Adrenal gland (tissue), 9 donors: ENCODE measurements at regions not wholly inside any gene's neighbourhood (a gene's known extent, or its start where the extent isn't known, plus 50 kb on each side); places are given as distances from the start of the nearest gene placed in this dataset.

Experiments used
- DNase-seq, 7 donors: peaks; one replicate each; pipeline ENCODE4 v3.0.0-alpha.2; 2019 to 2020
- H3K27ac ChIP-seq, 5 donors: fragments of 200-600 bp; sonication (generic) in 4 of 5; 1 replicate in 3 of 5; 2 replicates in 2 of 5; pipeline versions ENCODE4 v1.5.1 to v1.8.0; 2016 to 2020; ENCODE audit warnings: mild to moderate bottlenecking in 1 of 5
- H3K27me3 ChIP-seq: fragments of 200-600 bp; 2 replicates; pipeline ENCODE4 v1.8.0; 2021
- H3K36me3 ChIP-seq, 2 donors: fragments of 200-600 bp; replicated peaks in 1 of 2; 1 replicate in 1 of 2; 2 replicates in 1 of 2; pipeline versions ENCODE4 v1.5.1 to v1.8.0; 2018 to 2022
- H3K4me1 ChIP-seq, 2 donors: fragments of 200-600 bp; replicated peaks in 1 of 2; 1 replicate in 1 of 2; 2 replicates in 1 of 2; pipeline versions ENCODE4 v1.5.1 to v1.8.0; 2018 to 2021
- H3K4me3 ChIP-seq, 4 donors: fragments of 200-600 bp; sonication (generic) in 3 of 4; one replicate each; pipeline ENCODE4 v1.5.1; 2016 to 2018
- H3K9me3 ChIP-seq, 3 donors: fragments of 200-600 bp; sonication (generic) in 1 of 3; replicated peaks in 1 of 3; 1 replicate in 2 of 3; 2 replicates in 1 of 3; pipeline versions ENCODE4 v1.5.1 to v1.8.0; 2016 to 2021
- POLR2A ChIP-seq, 2 donors: fragments of 450-650 bp; IDR thresholded peaks; one replicate each; pipeline ENCODE4 v1.6.1; 2017; ENCODE audit warnings: antibody characterized with exemption in 2 of 2, mild to moderate bottlenecking in 2 of 2, moderate library complexity in 1 of 2
- WGBS, 4 donors: extraction: QIAGEN DNeasy Blood & Tissue Kit in 2 of 4; methylation state at CpG; one replicate each; pipeline versions ENCODE4 v1.1.5 to v1.1.7; 2013 to 2017; 5-methylcytosine and 5-hydroxymethylcytosine counted together
- intact Hi-C, 2 donors: fragments of 100-400 bp; cut with DNase I; formaldehyde crosslinking; loops; one replicate each; pipeline versions ENCODE4 v1.14.1 to v1.15.0; 2022 to 2023
- TF ChIP-seq, protein P1 (sequence below), 6 experiments: fragments of 450-650 bp in 4 of 6; fragments of 200-600 bp in 2 of 6; sonication (generic) in 1 of 6; IDR thresholded peaks; 1 replicate in 5 of 6; 2 replicates in 1 of 6; pipeline versions ENCODE4 v1.5.1 to v1.8.0; 2016 to 2021; ENCODE audit warnings: antibody characterized with exemption in 6 of 6, mild to moderate bottlenecking in 2 of 6, moderate library complexity in 1 of 6
- donor health status: healthy with polysubstance abuse.
- donor health status: Bipolar disorder and iron deficiency.
- donor health status: DM: yes; HTN: yes; CAD: no.
- donor health status: DM: no; HTN: no; CAD: no.
- donor health status: DM: no; HTN: no; CAD: no.

DNA sequence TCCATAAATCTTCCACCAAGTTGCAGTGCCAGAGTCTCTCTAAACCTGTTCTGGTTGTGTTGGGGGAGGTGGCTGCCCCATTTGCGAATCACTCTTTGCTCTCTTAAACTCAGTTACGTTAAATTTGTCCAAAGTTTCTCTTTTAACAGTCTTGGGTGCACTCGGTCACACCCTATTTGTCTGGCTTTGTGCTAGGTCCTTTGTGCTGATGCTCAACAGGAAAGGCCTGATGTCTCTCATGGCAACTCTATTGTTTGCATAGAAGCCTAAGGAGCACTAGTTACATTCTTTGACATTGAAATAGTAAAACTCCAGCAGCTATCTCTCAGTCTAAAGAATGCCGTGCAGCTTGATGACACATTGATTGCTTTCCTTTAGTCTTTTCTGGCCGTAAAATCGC is 105.1 kb downstream of the TRMT11 start:
- Histone ChIP-seq H3K36me3 (no peaks in the 10 kb centered on the region), H3K4me1 (no peaks in the 10 kb centered on the region), H3K27ac (no peak overlapping the region), H3K27me3 (no peaks in the 10 kb centered on the region), H3K9me3 (no peaks in the 10 kb centered on the region), H3K4me3 (no peak overlapping the region)
- TF ChIP-seq POLR2A (IDR thresholded peaks at IDR 0.05), result no peak
- TF ChIP-seq, protein P1, sequence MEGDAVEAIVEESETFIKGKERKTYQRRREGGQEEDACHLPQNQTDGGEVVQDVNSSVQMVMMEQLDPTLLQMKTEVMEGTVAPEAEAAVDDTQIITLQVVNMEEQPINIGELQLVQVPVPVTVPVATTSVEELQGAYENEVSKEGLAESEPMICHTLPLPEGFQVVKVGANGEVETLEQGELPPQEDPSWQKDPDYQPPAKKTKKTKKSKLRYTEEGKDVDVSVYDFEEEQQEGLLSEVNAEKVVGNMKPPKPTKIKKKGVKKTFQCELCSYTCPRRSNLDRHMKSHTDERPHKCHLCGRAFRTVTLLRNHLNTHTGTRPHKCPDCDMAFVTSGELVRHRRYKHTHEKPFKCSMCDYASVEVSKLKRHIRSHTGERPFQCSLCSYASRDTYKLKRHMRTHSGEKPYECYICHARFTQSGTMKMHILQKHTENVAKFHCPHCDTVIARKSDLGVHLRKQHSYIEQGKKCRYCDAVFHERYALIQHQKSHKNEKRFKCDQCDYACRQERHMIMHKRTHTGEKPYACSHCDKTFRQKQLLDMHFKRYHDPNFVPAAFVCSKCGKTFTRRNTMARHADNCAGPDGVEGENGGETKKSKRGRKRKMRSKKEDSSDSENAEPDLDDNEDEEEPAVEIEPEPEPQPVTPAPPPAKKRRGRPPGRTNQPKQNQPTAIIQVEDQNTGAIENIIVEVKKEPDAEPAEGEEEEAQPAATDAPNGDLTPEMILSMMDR (IDR thresholded peaks at IDR 0.05), result no peak
- no peak for DNase-seq
- intact Hi-C loops, result no loop called here
- WGBS, 4 donors, result 80 to 91% (median 85%) methylated on average over 6 of the region's 6 CpGs

GRCh38 chr6:126093108-126093507 is 106.8 kb downstream of the TRMT11 start:
- 62 to 94% (median 78%) methylated on average over 2 of the region's 2 CpGs for WGBS, 4 donors
- Histone ChIP-seq H3K4me3 (no peak overlapping the region), H3K27ac (no peak overlapping the region), H3K9me3 (no peaks in the 10 kb centered on the region), H3K36me3 (no peaks in the 10 kb centered on the region), H3K4me1 (no peaks in the 10 kb centered on the region), H3K27me3 (no peaks in the 10 kb centered on the region)
- DNase-seq, result no peak
- TF ChIP-seq, protein P1 (IDR thresholded peaks at IDR 0.05), result no peak
- TF ChIP-seq POLR2A (IDR thresholded peaks at IDR 0.05), result no peak
- intact Hi-C loops, result no loop called here

- H3K27ac ChIP-seq, result no peak overlapping the region
- intact Hi-C loops, result no loop called here
- H3K4me1 ChIP-seq, result no peaks in the 10 kb centered on the region
- WGBS, 4 donors, result 87 to 94% (median 89%) methylated on average over 4 of the region's 4 CpGs
- H3K9me3 ChIP-seq, result no peaks in the 10 kb centered on the region
- no peaks in the 10 kb centered on the region for H3K36me3 ChIP-seq
- TF ChIP-seq, protein P1 (IDR thresholded peaks at IDR 0.05), result no peak
- no peak for TF ChIP-seq POLR2A (IDR thresholded peaks at IDR 0.05)
- no peak overlapping the region for H3K4me3 ChIP-seq
- DNase-seq, result no peak
- no peaks in the 10 kb centered on the region for H3K27me3 ChIP-seq
These were observed 108.1 kb downstream of the TRMT11 start for GRCh38 chr6:126094411-126094810.

- TF ChIP-seq, protein P1 (IDR thresholded peaks at IDR 0.05), result no peak
- no peak for TF ChIP-seq POLR2A (IDR thresholded peaks at IDR 0.05)
- DNase-seq, result no peak
- intact Hi-C loops, result no loop called here
- H3K36me3 ChIP-seq, result no peaks in the 10 kb centered on the region
- H3K4me1 ChIP-seq, result no peaks in the 10 kb centered on the region
- 92 to 98% (median 95%) methylated on average over 4 of the region's 4 CpGs for WGBS, 4 donors
- no peak overlapping the region for H3K4me3 ChIP-seq
- no peaks in the 10 kb centered on the region for H3K9me3 ChIP-seq
- H3K27me3 ChIP-seq, result no peaks in the 10 kb centered on the region
- no peak overlapping the region for H3K27ac ChIP-seq
These were observed 114.0 kb downstream of the TRMT11 start for GRCh38 chr6:126100386-126100785.
